Activated naive CD4-positive, alpha-beta T cell treated with anti-CD3 and anti-CD28 coated beads, Interleukin-2, amount 50 U/mL, for 72 hours (primary cell): ENCODE measurements at regions not wholly inside any gene's neighbourhood (a gene's known extent, or its start where the extent isn't known, plus 50 kb on each side); places are given as distances from the start of the nearest gene placed in this dataset.
"Not testable (repeated sequence)": the region's sequence is repeated elsewhere in the genome, so short reads cannot be mapped to it uniquely, and the experiment has no call there.

Source experiments
- ATAC-seq, 2 donors: fragments of 150-1000 bp; cut with Tn5 transposase; 2 replicates each; pipeline ENCODE4 v1.10.0; 2021; ENCODE audit warnings: mild to moderate bottlenecking in 2 of 2, moderate library complexity in 2 of 2
- DNase-seq, 2 donors: peaks; one replicate each; pipeline ENCODE4 v3.0.0; 2021 to 2022; ENCODE audit warnings: low spot score in 2 of 2
- H3K27ac Mint-ChIP-seq, 2 donors: one replicate each; pipeline ENCODE4 v1.8.0; 2022; ENCODE audit warnings: mild to moderate bottlenecking in 2 of 2, mixed read lengths in 2 of 2
- H3K36me3 Mint-ChIP-seq, 2 donors: one replicate each; pipeline ENCODE4 v1.8.0; 2022; ENCODE audit warnings: mixed read lengths in 2 of 2
- H3K9me3 Mint-ChIP-seq, 2 donors: one replicate each; pipeline ENCODE4 v1.8.0; 2022; ENCODE audit warnings: mixed read lengths in 2 of 2

DNA sequence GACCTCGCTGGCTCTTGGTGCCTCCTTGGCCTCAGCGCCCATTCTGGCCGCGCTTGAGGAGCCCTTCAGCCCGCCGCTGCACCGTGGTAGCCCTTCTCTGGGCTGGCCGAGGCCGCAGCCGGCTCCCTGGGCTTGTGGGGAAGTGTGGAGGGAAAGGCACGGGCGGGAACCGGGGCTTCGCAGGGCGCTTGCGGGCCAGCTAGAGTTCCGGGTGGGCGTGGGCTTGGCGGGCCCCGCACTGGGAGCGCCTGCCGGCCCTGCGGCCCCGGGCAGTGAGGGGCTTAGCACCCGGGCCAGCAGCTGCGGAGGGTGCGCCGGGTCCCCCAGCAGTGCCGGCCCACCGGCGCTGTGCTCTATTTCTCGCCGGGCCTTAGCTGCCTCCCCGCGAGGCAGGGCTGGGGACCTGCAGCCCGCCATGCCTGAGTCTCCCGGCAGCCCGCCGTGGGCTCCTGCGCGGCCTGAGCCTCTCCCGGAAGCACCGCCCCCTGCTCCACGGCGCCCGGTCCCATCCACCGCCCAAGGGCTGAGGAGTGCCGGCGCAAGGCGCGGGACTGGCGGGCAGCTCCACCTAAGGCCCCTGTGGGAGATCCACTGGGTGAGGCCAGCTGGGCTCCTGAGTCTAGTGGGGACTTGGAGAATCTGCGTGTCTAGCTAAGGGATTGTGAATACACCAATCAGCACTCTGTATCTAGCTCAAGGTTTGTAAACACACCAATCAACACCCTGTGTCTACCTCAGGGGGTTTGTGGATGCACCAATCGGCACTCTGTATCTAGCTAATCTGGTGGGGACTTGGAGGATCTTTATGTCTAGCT, 141.1 kb downstream of the SLCO4C1 start:
- peak in 1 of 2 donors; percentile 68 for ATAC-seq
- not testable (repeated sequence) for DNase-seq

DNA sequence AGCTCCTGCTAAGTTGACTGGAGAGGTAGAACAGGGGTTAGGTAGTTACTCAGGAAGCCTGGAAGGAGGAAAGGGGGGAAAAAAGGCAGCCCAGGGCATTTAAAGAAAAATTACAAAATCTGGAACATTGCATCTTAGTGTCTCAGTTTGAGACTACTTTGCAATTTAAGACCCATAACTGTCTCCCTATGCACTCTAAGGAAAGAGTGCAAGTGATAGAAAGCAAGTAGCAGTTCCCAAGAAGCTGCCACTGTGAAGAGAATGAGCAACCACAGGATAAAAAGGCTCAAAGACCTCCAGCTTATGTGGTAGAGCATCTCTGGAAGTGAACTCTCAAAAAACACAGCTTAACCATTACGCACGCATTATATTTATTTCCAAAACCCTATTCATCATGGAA, 141.8 kb downstream of the SLCO4C1 start:
- ATAC-seq (no peak), DNase-seq (no peak)
- no peaks in the 10 kb centered on the region for H3K36me3 Mint-ChIP-seq
- no peak overlapping the region for H3K27ac Mint-ChIP-seq
- no peaks in the 10 kb centered on the region for H3K9me3 Mint-ChIP-seq

More for the DNA sequence above, 141.1 kb downstream of the SLCO4C1 start:
- H3K36me3 Mint-ChIP-seq, H3K9me3 Mint-ChIP-seq, H3K27ac Mint-ChIP-seq: not testable (repeated sequence)

DNA sequence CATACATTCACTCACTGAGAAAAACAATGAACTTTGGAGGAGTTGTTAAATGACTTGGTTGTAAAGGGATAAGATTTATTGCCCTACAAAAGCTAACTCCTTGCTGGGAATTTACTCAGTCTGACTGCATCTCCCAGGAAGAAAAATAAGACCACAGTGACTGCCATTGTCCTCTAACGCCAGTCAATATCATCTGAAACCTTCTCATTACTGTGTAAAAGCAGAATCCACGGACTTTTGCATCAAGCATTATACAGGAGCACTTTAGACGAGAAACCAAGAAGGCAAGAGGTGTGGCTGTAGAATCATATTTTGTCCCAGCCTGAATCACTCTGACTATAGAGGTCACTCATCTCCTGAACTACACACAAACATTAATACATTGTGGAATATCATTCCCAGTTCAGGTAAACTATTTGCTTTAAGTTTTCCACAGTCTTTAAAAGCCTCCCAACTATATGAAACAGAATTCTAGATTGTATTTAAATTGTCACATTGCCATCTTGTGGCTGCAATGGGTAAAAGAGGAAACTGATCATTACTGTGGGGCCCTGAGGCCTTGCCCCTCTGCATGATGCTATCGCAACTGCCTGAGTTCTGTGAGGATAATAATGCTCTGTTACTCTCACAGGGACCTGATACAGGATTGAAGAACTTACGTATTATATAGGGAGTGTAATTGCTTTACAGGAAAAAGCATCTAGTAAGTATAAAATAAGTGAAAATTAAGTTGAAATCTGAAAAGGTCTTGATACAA, 142.9 kb downstream of the SLCO4C1 start:
- ATAC-seq: peak; percentile 46 to 61
- no peaks in the 10 kb centered on the region for H3K9me3 Mint-ChIP-seq
- H3K36me3 Mint-ChIP-seq: no peaks in the 10 kb centered on the region
- no peak overlapping the region for H3K27ac Mint-ChIP-seq
- DNase-seq: no peak

DNA sequence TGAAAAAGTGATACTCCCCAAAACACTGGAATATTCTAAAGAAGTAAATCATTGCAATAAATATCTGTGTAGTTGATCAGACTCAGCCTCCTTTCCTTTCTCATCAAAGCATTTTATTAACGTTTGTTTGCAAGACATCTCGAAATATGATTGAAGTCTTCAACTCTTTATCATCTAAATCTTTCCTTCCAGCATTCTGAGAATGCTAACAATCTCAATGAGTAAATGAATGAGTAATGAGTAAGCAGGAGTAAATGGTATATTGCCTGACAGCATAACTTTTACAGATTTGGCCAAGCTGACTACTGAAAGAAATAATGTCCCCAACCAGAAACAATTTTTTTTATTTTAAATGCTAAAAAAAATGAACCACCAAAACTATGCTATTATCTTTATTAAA, 157.1 kb downstream of the SLCO4C1 start:
- ATAC-seq (no peak), DNase-seq (no peak)
- no peaks in the 10 kb centered on the region for H3K9me3 Mint-ChIP-seq
- H3K36me3 Mint-ChIP-seq: no peaks in the 10 kb centered on the region
- H3K27ac Mint-ChIP-seq: no peak overlapping the region

DNA sequence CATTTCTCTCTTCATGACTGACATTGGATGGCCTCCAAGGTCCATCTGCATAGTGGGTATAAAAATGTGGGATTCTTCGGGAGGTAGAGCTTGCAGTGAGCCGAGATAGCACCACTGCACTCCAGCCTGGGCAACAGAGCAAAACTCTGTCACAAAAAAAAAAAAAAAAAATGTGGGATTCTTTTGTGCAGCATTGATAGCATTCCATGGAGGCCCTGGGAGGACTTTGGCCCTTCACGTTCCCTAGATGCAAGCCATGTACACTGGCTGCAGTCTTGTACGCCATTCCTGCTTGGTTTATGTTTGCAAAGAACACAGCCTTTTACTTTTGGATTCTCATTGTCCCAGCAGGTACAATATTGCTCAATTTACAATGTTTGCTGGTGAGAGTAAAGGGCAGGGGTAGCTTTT, 157.8 kb downstream of the SLCO4C1 start:
- no peak overlapping the region for H3K27ac Mint-ChIP-seq
- ATAC-seq (no peak), DNase-seq (no peak)
- no peaks in the 10 kb centered on the region for H3K9me3 Mint-ChIP-seq
- no peaks in the 10 kb centered on the region for H3K36me3 Mint-ChIP-seq

DNA sequence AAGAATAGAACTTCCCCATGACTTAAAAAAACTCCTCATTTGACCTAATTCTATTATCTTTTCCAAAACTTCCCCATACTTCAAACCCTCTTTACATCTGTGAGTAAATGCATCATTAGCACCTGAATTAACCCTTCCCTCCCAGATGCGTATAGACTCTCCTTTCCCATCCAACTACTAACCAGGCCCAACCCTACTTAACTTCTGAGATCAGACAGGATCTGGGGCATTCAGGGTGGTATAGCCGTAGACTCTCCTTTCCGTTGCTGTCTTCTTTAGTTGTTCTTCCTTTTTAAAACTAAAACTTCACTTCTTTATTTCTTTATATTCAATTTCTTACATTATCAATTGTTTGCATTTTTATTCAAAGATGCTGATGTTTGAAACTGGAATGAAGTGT, 165.2 kb downstream of the SLCO4C1 start:
- no peak overlapping the region for H3K27ac Mint-ChIP-seq
- ATAC-seq (no peak), DNase-seq (no peak)
- H3K9me3 Mint-ChIP-seq: peaks cover 6 to 9% of the 10 kb centered on the region in 2 donors
- H3K36me3 Mint-ChIP-seq: peaks cover 0 to 5% of the 10 kb centered on the region in 2 donors

DNA sequence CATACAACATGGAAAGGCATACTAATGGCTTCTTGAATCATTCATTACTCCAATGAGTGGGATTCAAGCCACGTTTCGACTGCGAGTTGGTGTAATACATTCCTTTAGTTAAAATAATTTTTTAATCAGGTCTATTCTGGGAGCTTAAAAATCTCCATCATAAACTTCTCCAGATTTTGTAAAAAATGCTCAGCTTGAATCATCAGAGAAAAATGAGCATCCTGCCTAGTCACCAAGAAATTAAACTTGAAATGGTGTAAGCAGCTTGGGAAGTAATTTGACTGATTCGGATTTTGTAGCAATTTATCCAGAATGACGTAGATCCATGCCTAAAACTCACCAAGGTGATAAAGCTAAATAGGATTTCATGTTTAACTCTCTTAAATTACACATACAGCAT, 165.7 kb downstream of the SLCO4C1 start:
- H3K9me3 Mint-ChIP-seq: peaks cover 6 to 9% of the 10 kb centered on the region in 2 donors
- H3K36me3 Mint-ChIP-seq: peaks cover 0 to 5% of the 10 kb centered on the region in 2 donors
- H3K27ac Mint-ChIP-seq: no peak overlapping the region
- ATAC-seq (no peak), DNase-seq (no peak)

DNA sequence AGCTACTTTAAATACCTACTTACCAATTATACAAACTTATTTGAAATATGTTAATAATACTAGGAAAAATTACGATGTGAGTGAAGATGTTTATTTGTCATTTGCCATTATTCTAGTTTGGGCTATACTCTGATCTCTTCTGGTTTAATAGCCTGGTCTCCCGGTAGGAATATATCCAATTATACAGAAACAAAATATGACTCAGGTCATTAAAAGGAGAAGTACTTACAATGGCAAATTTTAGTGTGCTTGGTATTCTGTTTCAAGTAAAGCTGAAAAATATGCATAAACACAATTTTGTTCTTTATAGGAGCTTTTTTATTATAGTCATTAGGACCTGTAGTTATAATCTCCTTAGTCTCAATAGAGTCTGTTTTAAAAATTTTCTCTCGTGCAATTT, 176.8 kb downstream of the SLCO4C1 start:
- Mint-ChIP-seq H3K36me3 (no peaks in the 10 kb centered on the region), H3K27ac (no peak overlapping the region), H3K9me3 (peaks cover 0 to 3% of the 10 kb centered on the region in 2 donors)
- no peak for DNase-seq
- ATAC-seq: no peak

DNA sequence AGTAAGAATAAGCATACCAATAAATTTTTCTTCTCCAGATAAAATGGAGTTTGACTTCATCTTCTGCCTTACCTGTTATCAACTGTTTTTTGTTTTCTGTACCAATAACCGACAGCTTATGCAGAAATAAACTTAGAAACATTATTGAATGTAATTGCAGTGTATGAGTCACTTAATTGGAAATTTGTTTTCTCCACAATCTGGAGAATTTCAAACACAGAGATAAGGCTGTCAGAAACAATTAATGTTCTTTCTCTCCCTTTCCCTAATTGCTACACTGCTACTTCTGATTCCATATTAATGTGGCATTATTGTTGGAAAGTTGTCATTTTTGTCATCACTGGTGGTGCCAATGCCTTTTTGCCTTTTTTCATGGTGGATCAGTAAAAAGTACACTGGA, 180.3 kb downstream of the SLCO4C1 start:
- DNase-seq (no peak), ATAC-seq (no peak)
- H3K9me3 Mint-ChIP-seq: no peaks in the 10 kb centered on the region
- H3K36me3 Mint-ChIP-seq: no peaks in the 10 kb centered on the region
- H3K27ac Mint-ChIP-seq: no peak overlapping the region

DNA sequence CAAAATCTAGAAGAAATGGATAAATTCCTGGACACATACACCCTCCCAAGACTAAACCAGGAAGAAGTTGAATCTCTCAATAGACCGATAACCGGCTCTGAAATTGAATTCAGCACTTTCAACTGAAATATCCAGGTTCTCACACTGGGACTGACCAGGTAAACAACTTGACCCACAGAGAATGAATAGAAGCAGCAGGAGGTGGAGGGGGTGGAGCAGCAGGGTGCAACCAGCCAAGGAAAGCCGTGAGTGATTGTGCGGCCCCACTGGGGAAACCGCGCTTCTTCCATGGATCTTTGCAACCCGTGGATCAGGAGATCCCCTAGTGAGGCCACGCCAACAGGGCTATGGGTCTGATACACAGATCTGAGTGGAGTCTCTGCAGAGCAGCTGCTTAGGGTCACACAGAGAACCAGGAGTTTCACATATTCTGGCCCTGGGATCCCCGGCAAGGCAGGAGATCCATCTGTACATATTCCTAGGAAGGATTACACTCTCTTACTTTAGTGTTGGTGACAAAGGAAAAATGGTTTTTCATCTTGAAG, 181.5 kb downstream of the SLCO4C1 start:
- H3K9me3 Mint-ChIP-seq: no peaks in the 10 kb centered on the region
- DNase-seq (no peak), ATAC-seq (no peak)
- no peaks in the 10 kb centered on the region for H3K36me3 Mint-ChIP-seq
- no peak overlapping the region for H3K27ac Mint-ChIP-seq

DNA sequence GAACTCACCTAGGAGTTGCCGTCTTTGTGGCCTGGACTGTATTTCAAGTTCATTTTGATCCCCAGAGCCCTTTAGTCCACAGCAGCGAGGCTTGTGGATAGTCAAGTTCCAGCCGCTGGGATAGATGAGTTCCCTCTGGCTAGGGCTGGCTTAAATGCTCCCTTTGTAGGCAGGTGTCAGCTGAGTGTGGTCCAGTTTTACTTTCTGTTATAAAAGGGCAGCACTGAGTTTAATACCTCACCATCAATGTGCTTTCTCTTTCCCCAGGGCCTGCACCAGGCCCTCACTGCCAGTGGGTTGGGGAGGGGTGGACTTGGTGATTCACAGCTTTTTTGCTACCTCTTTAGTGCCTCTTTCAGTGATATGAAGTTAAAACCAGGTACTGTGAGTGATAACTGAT, 188.2 kb downstream of the SLCO4C1 start:
- peaks cover 0 to 4% of the 10 kb centered on the region in 2 donors for H3K9me3 Mint-ChIP-seq
- ATAC-seq (no peak), DNase-seq (no peak)
- no peaks in the 10 kb centered on the region for H3K36me3 Mint-ChIP-seq
- H3K27ac Mint-ChIP-seq: no peak overlapping the region

DNA sequence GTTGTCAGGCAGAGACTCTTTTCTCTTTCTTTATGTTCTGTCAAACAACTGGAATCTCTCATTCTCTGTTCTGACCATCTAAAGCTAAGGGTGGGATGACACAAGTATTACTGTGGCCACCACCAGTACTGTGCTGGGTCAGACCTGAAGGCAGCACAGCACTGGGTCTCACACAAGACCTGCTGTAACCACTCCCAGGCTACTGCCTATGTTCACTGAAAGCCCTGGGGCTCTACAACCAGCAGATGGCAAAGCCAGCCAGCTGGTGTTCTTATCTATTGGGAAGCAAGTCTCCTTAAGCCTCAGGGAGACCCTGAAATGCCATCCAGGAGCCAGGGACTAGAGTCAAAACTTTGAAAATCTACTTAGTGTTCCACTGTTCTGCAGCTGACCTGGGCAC, 189.5 kb downstream of the SLCO4C1 start:
- DNase-seq (no peak), ATAC-seq (no peak)
- H3K36me3 Mint-ChIP-seq: no peaks in the 10 kb centered on the region
- peaks cover 0 to 4% of the 10 kb centered on the region in 2 donors for H3K9me3 Mint-ChIP-seq
- H3K27ac Mint-ChIP-seq: no peak overlapping the region

DNA sequence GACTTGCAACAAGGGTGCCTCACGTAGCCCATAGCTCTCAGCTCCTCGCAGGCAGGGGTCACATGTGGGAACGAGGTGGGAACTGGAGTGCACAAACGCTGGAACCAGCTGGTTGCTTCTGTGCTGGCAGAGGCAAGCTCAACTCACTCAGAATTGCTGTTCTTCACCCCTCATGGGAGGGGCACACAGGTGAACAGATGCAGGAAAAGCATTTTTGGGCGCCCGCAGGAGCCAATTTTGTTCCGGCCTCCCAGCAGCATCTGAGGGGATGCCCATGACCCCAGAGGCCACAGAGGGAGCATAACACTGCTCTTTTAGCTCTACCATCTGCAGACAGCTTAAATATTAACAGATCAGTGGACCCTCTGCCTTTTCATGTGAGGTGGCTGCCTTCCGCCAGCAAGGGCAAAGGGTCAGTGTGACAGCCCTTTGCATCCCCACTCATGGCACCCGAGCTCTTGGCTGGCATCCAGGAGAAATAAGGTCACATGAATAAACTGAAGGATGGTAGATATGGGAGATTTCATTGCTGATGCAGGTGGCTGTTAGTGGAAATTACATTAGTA, 196.2 kb downstream of the SLCO4C1 start:
- ATAC-seq: no peak
- H3K9me3 Mint-ChIP-seq: peaks cover 0 to 4% of the 10 kb centered on the region in 2 donors
- DNase-seq: no peak
- H3K27ac Mint-ChIP-seq: no peak overlapping the region
- no peaks in the 10 kb centered on the region for H3K36me3 Mint-ChIP-seq

DNA sequence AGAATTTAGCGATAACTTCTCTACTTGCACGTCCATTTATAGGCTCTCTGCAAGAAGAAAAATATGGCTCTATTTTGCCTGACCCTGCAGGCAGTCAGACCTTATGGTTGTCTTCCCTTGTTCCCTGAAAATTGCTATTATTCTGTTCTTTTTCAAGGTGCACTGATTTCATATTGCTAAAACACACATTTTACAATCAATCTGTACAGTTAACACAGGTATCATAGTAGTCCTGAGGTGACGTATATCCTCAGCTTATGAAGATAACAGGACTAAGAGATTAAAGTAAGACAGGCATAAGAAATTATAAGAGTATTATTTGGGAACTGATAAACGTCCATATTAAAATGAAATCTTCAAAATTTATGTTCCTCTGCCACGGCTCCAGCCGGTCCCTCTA, 197.0 kb downstream of the SLCO4C1 start:
- not testable (repeated sequence) for H3K36me3 Mint-ChIP-seq, DNase-seq, H3K9me3 Mint-ChIP-seq, ATAC-seq, H3K27ac Mint-ChIP-seq

DNA sequence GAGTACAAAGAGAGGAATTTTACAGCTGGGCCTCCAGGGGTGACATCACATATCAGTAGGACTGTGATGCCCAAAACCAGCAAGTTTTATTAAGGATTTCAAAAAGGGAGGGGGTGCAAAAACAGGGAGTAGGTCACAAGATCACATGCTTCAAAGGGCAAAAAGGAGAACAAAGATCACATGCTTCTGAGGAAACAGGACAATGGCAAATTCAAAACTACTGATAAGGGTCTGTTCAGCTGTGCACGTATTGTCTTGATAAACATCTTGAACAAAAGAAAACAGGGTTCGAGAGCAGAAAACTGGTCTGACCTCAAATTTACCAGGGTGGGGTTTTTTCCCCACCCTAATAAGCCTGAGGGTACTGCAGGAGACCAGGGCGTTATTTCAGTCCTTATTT, 197.5 kb downstream of the SLCO4C1 start:
- H3K36me3 Mint-ChIP-seq, H3K9me3 Mint-ChIP-seq, DNase-seq, H3K27ac Mint-ChIP-seq, ATAC-seq: not testable (repeated sequence)

DNA sequence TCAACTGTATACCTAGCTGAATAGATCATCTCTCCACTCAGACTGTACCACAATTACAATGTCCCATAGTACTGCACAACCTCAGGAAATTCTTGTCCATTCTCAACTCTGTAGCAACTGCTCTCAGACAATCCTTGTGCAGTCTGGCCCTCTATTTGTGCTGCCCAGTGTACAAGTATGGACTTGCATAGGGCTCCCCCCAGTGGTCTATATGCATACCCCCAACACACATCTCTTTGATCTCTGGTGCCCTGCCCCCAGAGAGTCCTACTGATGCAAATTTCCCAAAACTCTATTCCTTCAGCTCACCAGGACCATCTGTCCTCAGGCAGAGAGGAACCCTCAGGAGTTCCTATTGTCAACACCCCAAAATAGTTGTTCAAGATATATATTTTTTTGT, 205.3 kb downstream of the SLCO4C1 start:
- H3K9me3 Mint-ChIP-seq: peaks cover 0 to 11% of the 10 kb centered on the region in 2 donors
- no peak overlapping the region for H3K27ac Mint-ChIP-seq
- DNase-seq (no peak), ATAC-seq (no peak)
- no peaks in the 10 kb centered on the region for H3K36me3 Mint-ChIP-seq

DNA sequence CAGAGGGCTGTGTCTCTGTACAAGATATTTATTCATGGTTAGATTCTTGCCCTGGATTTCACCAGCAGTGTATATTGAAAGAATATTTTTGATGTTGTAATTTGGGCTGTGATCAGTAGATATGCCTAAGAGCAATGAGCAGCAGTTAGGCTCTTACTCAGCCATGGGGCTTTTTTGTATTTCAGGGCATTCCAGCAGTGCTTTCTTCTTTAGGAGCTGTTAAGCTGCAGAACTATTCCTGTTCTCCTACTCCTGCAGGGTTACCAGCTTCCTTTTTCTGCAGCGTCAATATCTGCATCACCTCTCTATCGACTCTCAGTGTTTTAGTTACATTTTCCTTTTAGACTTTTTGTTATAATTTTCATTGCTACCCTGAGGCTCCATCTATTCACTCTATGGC, 206.2 kb downstream of the SLCO4C1 start:
- ATAC-seq: no peak
- Mint-ChIP-seq H3K36me3 (no peaks in the 10 kb centered on the region), H3K9me3 (peaks cover 5 to 16% of the 10 kb centered on the region in 2 donors), H3K27ac (no peak overlapping the region)
- no peak for DNase-seq
